Activated naive CD4-positive, alpha-beta T cell treated with anti-CD3 and anti-CD28 coated beads for 36 hours (primary cell): ENCODE measurements at regions not wholly inside any gene's neighbourhood (a gene's known extent, or its start where the extent isn't known, plus 50 kb on each side); places are given as distances from the start of the nearest gene placed in this dataset.

Experiments
- CTCF ChIA-PET: fragments of 350-600 bp; sonication (Branson Sonifier 250); formaldehyde crosslinking; loops from one replicate; lab custom pipeline; 2021; ENCODE audit warnings: antibody characterized with exemption; lab: Charles Lee
- DNase-seq: peaks from one replicate; pipeline ENCODE4 v3.0.0-alpha.2; 2020
- H3K27ac Mint-ChIP-seq: one replicate; pipeline ENCODE4 v1.8.0; 2021; ENCODE audit warnings: mild to moderate bottlenecking, mixed read lengths
- H3K27me3 Mint-ChIP-seq: one replicate; pipeline ENCODE4 v1.8.0; 2021; ENCODE audit warnings: low read depth, mixed read lengths
- H3K36me3 Mint-ChIP-seq: one replicate; pipeline ENCODE4 v1.8.0; 2021; ENCODE audit warnings: low read depth, mixed read lengths
- H3K4me1 Mint-ChIP-seq: one replicate; pipeline ENCODE4 v1.8.0; 2021; ENCODE audit warnings: low read depth, mixed read lengths
- H3K4me3 Mint-ChIP-seq: one replicate; pipeline ENCODE4 v1.8.0; 2021; ENCODE audit warnings: mild to moderate bottlenecking, moderate library complexity, mixed read lengths
- H3K9me3 Mint-ChIP-seq: one replicate; pipeline ENCODE4 v1.8.0; 2021; ENCODE audit warnings: mixed read lengths
- intact Hi-C: fragments of 100-400 bp; cut with micrococcal nuclease; formaldehyde crosslinking; loops from one replicate; pipeline ENCODE4 v1.15.1; 2023

DNA sequence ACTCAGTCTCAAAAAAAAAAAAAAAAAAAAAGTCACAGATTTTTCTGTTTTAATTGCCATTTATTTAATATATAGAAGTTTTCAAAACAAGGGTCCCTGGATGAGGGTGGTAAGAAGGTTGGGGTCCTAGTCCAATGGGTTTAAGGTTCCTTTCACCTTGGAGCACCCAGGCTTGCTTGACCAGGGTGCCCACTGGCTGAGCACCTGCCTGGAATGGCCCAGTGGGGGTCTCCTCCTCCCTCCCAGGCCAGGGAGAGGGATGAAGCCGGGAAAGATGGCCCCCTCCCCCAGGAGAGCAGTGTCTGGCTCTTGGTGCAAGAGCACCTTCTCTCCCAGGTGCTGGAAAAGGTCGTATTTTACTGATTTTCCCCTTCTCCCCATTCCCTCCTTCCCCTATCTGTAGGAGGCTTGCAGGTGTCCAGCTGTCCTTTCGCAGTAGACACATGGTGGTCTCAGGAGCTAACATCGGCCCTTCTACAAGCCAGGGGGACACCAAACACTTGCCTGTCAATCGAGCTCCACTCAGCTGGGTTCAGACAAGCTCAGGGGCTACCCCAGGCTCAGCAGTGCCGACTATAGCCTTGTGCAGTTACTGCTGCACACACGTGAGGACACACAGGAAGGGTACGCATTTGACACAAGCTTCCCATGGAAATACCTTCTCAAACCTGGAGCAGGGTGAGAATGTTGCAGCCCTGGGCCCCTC, 112.3 kb upstream of the KLF13 start:
- Mint-ChIP-seq H3K9me3 (peaks cover 3% of the 10 kb centered on the region), H3K36me3 (no peaks in the 10 kb centered on the region), H3K27me3 (no peaks in the 10 kb centered on the region), H3K27ac (no peak overlapping the region), H3K4me3 (peak overlapping the region; percentile 62), H3K4me1 (peaks cover 13% of the 10 kb centered on the region)
- CTCF ChIA-PET: interaction anchor here (0.6 to 5.3 kb wide), 24 partner anchors 9 to 281 kb away, joined by 3 to 58 read pairs (median 4); partner anchors contain the start of gene KLF13
- peak; percentile 43 for DNase-seq
- intact Hi-C loops: no loop called here

- intact Hi-C loops: loop anchor here (1.0 kb wide), 4 partner anchors 12 to 220 kb away; no protein-coding TSS in a partner anchor
- H3K9me3 Mint-ChIP-seq: peaks cover 3% of the 10 kb centered on the region
- H3K4me3 Mint-ChIP-seq: peak overlapping the region; percentile 62
- CTCF ChIA-PET: interaction anchor here (0.6 to 5.3 kb wide), 29 partner anchors 10 to 281 kb away, joined by 3 to 58 read pairs (median 3); partner anchors contain the start of gene KLF13
- H3K27ac Mint-ChIP-seq: peak overlapping the region; percentile 66
- H3K36me3 Mint-ChIP-seq: no peaks in the 10 kb centered on the region
- peaks cover 9% of the 10 kb centered on the region for H3K4me1 Mint-ChIP-seq
- no peak for DNase-seq
- no peaks in the 10 kb centered on the region for H3K27me3 Mint-ChIP-seq
Measured at GRCh38 chr15:31214864-31215489, 111.7 kb upstream of the KLF13 start.

DNA sequence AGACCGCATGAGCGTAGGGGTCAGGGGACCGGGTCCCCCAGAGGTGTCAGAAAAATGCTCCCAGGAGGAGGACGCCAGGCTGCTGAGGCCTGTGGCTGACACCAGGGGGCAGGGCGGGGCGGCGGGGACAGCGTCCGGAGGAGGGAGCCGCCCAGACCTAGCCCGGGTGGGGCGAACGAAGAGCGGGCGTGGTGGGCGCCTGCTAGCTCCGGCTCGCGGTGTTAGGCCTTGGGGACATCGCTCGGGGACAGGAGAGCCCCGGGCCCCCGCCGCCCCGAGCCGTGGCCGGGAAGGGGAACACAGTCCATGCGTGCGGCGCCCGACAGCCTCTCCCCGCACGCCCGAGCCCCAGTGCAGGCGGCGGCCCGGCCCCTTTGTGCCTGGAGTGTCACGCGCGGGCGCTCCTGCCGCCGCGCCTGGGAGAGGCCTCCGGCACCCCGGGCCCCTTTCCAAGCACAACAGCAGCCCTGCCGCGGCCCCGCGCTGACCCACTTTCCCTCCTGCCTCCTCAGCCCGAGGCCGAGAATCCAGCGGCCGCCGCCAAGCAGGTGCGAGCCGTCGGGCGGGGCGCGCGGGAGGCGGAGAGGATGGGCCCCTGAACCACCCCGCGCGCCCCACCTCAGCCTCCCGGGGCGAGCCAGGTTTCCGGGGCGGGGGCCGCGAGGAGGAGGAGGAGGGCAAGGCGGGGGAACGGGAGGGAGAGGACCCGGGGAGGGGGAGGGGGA, 111.0 kb upstream of the KLF13 start:
- H3K27me3 Mint-ChIP-seq: no peaks in the 10 kb centered on the region
- intact Hi-C loops: loop anchor here (1.0 to 2.0 kb wide), 10 partner anchors 12 to 273 kb away; no protein-coding TSS in a partner anchor
- H3K4me1 Mint-ChIP-seq: peaks cover 9% of the 10 kb centered on the region

GRCh38 chr15:31216215-31216911, 110.3 kb upstream of the KLF13 start:
- Mint-ChIP-seq H3K27ac (peak overlapping the region; percentile 77), H3K36me3 (no peaks in the 10 kb centered on the region), H3K4me3 (peak overlapping the region; percentile 81), H3K9me3 (peaks cover 2% of the 10 kb centered on the region), H3K27me3 (no peaks in the 10 kb centered on the region), H3K4me1 (peaks cover 9% of the 10 kb centered on the region)
- intact Hi-C loops: loop anchor here (1.0 to 2.0 kb wide), 6 partner anchors 38 to 272 kb away; no protein-coding TSS in a partner anchor
- CTCF ChIA-PET: interaction anchor here (0.8 to 1.9 kb wide), 4 partner anchors 8 to 274 kb away, joined by 3 to 6 read pairs (median 4); no protein-coding TSS in a partner anchor
- peak; percentile 69 for DNase-seq

More for the DNA sequence above, 111.0 kb upstream of the KLF13 start:
- Mint-ChIP-seq H3K36me3 (no peaks in the 10 kb centered on the region), H3K27ac (peak overlapping the region; percentile 66), H3K4me3 (peak overlapping the region; percentile 62), H3K9me3 (peaks cover 3% of the 10 kb centered on the region)
- peak; percentile 86 for DNase-seq
- CTCF ChIA-PET: interaction anchor here (0.6 to 5.3 kb wide), 21 partner anchors 10 to 273 kb away, joined by 3 to 58 read pairs (median 4); no protein-coding TSS in a partner anchor

DNA sequence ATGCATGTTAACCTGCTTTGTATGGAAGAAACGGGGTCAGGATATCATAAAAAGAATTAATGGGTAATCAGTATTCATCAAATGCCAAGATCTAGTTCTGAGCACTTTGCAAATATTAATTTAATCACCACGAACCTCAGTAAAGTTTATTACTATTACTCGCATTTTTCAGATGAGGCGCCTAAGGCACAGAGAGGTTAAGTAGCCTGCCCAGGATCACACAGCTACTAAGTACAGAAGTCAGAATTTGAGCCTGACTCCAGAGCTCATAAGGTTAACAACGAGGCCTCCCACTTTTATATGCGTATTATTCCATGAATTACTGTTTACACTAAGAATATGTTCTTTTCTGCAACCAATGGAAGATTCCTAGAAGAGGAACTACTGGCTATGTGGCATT, 109.6 kb upstream of the KLF13 start:
- peaks cover 12% of the 10 kb centered on the region for H3K4me1 Mint-ChIP-seq
- H3K27me3 Mint-ChIP-seq: no peaks in the 10 kb centered on the region
- no peaks in the 10 kb centered on the region for H3K9me3 Mint-ChIP-seq
- intact Hi-C loops: loop anchor here (2.0 kb wide), 3 partner anchors 38 to 130 kb away; no protein-coding TSS in a partner anchor
- H3K27ac Mint-ChIP-seq: no peak overlapping the region
- CTCF ChIA-PET: interaction anchor here (0.8 to 1.9 kb wide), 3 partner anchors 9 to 273 kb away, joined by 3 to 6 read pairs (median 5); no protein-coding TSS in a partner anchor
- no peak for DNase-seq
- H3K36me3 Mint-ChIP-seq: no peaks in the 10 kb centered on the region
- peak overlapping the region; percentile 81 for H3K4me3 Mint-ChIP-seq

- no peaks in the 10 kb centered on the region for H3K9me3 Mint-ChIP-seq
- H3K4me1 Mint-ChIP-seq: peaks cover 18% of the 10 kb centered on the region
- DNase-seq: no peak
- CTCF ChIA-PET: interaction anchor here (0.8 to 1.9 kb wide), 3 partner anchors 9 to 273 kb away, joined by 3 to 6 read pairs (median 5); no protein-coding TSS in a partner anchor
- H3K36me3 Mint-ChIP-seq: no peaks in the 10 kb centered on the region
- no peaks in the 10 kb centered on the region for H3K27me3 Mint-ChIP-seq
- no peak overlapping the region for H3K27ac Mint-ChIP-seq
- intact Hi-C loops: loop anchor here (2.0 kb wide), 3 partner anchors 37 to 129 kb away; no protein-coding TSS in a partner anchor
- H3K4me3 Mint-ChIP-seq: no peak overlapping the region
Measured at GRCh38 chr15:31217566-31218270, 108.9 kb upstream of the KLF13 start.

DNA sequence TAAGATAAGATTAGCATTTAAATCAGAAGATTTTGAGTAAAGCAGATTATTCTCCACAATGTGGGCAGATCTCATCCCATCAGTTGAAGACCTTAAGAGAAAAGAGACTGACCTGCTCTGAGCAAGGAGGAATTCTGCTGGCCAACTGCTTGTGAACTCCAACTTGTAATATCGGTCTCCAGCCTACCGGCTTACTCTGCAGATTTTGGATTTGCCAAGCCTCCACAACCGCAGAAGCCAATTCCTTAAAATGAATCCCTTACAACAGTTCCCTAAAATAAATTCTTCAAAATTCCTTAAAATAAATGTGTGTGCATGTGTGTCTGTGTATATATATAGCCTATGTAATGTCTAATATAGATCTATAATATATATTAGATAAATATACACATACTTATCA, 107.4 kb upstream of the KLF13 start:
- CTCF ChIA-PET: no interaction called here
- DNase-seq: no peak
- H3K36me3 Mint-ChIP-seq: no peaks in the 10 kb centered on the region
- H3K9me3 Mint-ChIP-seq: no peaks in the 10 kb centered on the region
- no peak overlapping the region for H3K27ac Mint-ChIP-seq
- intact Hi-C loops: no loop called here
- no peak overlapping the region for H3K4me3 Mint-ChIP-seq
- H3K27me3 Mint-ChIP-seq: no peaks in the 10 kb centered on the region
- peaks cover 31% of the 10 kb centered on the region for H3K4me1 Mint-ChIP-seq

DNA sequence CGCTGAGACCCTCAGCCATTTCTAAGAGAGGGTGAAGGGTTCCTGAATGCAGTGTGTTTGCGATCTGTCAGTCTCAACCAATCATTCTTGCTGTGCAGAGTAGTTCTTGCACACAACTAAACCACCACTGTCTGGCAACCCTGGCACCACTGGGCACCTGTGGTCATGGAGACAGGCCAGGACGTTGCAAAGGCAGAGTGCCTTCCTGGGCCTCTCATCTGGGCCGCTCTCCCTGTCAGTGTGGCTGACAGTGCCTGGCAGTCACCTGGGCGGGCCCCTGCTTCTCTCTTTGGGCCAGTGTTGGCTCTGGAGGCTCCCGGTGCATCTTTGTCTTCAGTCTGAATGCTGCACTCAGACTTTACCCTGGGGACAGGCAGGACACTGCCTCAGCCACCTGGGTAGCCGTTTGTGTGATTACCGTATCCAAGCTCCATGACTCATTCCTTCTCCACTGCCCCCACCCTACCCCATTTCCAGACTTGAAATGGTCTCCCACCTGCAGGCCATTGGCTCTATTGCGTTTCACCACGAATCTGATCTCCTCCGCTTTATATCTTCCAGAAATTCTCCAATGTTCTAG, 104.6 kb upstream of the KLF13 start:
- Mint-ChIP-seq H3K36me3 (no peaks in the 10 kb centered on the region), H3K9me3 (no peaks in the 10 kb centered on the region), H3K4me1 (peaks cover 24% of the 10 kb centered on the region), H3K27ac (no peak overlapping the region), H3K4me3 (no peak overlapping the region), H3K27me3 (no peaks in the 10 kb centered on the region)
- CTCF ChIA-PET: interaction anchor here (0.6 to 0.7 kb wide), 2 partner anchors 91 to 267 kb away, joined by 3 to 4 read pairs; no protein-coding TSS in a partner anchor
- intact Hi-C loops: no loop called here
- no peak for DNase-seq

DNA sequence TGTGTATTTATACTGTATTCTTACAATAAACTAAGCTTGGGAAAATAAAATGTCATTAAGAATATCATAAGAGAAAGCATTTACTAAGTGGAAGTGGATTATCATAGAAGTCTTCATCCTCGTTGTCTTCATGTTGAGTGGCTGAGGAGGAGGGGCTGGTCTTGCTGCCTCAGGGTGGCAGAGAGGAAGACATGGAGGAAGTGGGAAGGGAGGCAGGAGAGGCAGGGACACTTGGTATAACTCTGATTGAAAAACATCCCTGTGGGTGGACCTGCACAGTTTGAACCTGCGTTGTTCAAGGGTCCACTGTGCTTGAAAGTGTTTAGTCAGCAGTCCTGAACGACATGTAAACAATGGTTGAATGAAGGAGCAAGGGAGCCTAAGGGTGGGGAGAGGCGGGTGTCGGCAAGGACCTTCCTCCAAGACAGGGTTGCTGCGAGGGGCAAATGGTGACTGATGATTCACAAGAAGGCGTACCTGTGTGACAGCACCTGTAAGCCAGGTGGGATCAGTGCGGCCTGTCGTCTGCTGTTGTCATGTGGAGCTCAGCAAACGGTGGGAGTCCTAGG, 103.8 kb upstream of the KLF13 start:
- peaks cover 24% of the 10 kb centered on the region for H3K4me1 Mint-ChIP-seq
- intact Hi-C loops: no loop called here
- H3K27me3 Mint-ChIP-seq: no peaks in the 10 kb centered on the region
- H3K9me3 Mint-ChIP-seq: no peaks in the 10 kb centered on the region
- no peak overlapping the region for H3K27ac Mint-ChIP-seq
- CTCF ChIA-PET: interaction anchor here (0.5 to 0.7 kb wide), 2 partner anchors 120 to 266 kb away, joined by 3 read pairs; no protein-coding TSS in a partner anchor
- no peak for DNase-seq
- H3K4me3 Mint-ChIP-seq: no peak overlapping the region
- H3K36me3 Mint-ChIP-seq: no peaks in the 10 kb centered on the region

DNA sequence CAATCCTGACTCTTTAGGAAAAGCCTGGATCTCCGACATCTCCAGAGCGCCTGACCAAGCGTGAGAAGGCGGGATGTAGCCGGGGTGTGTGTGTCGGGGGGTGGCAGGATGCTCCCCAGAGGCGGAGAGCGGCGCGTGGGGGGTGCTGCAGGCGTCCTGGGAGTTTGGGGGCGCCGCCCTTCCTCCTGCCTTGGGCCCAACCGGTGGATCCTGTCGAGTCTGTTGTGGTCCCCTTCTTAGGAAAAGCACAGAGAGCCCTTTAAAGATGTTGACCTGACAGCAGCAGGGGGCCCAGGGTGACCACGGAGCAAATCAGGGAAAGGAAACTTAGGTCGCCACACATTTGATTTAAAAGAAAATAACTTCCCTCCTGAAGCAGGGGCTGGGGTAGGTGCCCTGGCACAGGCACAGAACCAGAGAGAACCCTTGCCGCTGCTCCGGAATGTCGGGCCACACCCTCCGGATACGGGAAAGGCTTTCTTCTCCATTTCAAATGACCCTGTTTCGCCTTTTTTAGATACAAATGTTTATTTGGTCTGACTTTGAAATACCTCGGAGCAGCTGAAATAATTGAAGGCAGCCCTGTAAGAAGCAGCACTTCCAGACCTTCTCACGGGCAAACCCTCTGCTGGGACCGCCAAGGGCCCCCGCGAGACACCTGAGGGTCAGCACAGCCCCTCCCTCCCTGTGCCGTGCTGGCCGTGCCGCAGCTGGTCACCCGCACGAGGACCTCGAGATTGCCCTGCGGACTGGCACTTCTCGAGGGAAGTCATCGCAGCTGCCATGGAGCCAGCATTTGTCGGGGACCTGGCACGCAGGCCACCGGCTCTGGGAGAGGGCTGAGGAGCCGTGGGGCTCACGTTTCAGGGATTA, 102.9 kb upstream of the KLF13 start:
- Mint-ChIP-seq H3K36me3 (no peaks in the 10 kb centered on the region), H3K4me3 (no peak overlapping the region), H3K27ac (no peak overlapping the region), H3K9me3 (no peaks in the 10 kb centered on the region), H3K27me3 (no peaks in the 10 kb centered on the region), H3K4me1 (peaks cover 27% of the 10 kb centered on the region)
- intact Hi-C loops: no loop called here
- CTCF ChIA-PET: interaction anchor here (0.6 kb wide), 1 partner anchor 26 kb away, joined by 3 read pairs; no protein-coding TSS in a partner anchor
- DNase-seq: no peak
